ENCODE measurements at regions not wholly inside any gene's neighbourhood (a gene's known extent, or its start where the extent isn't known, plus 50 kb on each side); places are given as distances from the start of the nearest gene placed in this dataset.

GRCh38 chr13:70908795-70909194 is 800.5 kb upstream of the KLHL1 start:
- H3K4me1 Mint-ChIP-seq (ENCODE audit: low read depth, unreplicated experiment) = no peaks in the 10 kb centered on the region
- no peak for DNase-seq
- H3K4me3 Mint-ChIP-seq (ENCODE audit: unreplicated experiment) = no peak overlapping the region
- no peaks in the 10 kb centered on the region for H3K36me3 Mint-ChIP-seq (ENCODE audit: unreplicated experiment)
- TF ChIP-seq, protein P1, sequence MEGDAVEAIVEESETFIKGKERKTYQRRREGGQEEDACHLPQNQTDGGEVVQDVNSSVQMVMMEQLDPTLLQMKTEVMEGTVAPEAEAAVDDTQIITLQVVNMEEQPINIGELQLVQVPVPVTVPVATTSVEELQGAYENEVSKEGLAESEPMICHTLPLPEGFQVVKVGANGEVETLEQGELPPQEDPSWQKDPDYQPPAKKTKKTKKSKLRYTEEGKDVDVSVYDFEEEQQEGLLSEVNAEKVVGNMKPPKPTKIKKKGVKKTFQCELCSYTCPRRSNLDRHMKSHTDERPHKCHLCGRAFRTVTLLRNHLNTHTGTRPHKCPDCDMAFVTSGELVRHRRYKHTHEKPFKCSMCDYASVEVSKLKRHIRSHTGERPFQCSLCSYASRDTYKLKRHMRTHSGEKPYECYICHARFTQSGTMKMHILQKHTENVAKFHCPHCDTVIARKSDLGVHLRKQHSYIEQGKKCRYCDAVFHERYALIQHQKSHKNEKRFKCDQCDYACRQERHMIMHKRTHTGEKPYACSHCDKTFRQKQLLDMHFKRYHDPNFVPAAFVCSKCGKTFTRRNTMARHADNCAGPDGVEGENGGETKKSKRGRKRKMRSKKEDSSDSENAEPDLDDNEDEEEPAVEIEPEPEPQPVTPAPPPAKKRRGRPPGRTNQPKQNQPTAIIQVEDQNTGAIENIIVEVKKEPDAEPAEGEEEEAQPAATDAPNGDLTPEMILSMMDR (IDR thresholded peaks at IDR 0.05; ENCODE audit: partially characterized antibody, unreplicated experiment) = no peak
- no peaks in the 10 kb centered on the region for H3K27me3 Mint-ChIP-seq (ENCODE audit: unreplicated experiment)
- H3K27ac Mint-ChIP-seq (ENCODE audit: unreplicated experiment) = no peak overlapping the region
- H3K9me3 Mint-ChIP-seq (ENCODE audit: unreplicated experiment) = no peaks in the 10 kb centered on the region

- Mint-ChIP-seq H3K27ac (ENCODE audit: unreplicated experiment) (no peak overlapping the region), H3K36me3 (ENCODE audit: unreplicated experiment) (no peaks in the 10 kb centered on the region), H3K27me3 (ENCODE audit: unreplicated experiment) (no peaks in the 10 kb centered on the region), H3K4me1 (ENCODE audit: low read depth, unreplicated experiment) (no peaks in the 10 kb centered on the region), H3K9me3 (ENCODE audit: unreplicated experiment) (no peaks in the 10 kb centered on the region), H3K4me3 (ENCODE audit: unreplicated experiment) (no peak overlapping the region)
- DNase-seq = no peak
- TF ChIP-seq, protein P1 (IDR thresholded peaks at IDR 0.05; ENCODE audit: partially characterized antibody, unreplicated experiment) = no peak
These were observed 796.8 kb upstream of the KLHL1 start for GRCh38 chr13:70905035-70905434.

GRCh38 chr13:70896136-70896535 is 787.9 kb upstream of the KLHL1 start:
- H3K36me3 Mint-ChIP-seq (ENCODE audit: unreplicated experiment) = no peaks in the 10 kb centered on the region
- no peak for DNase-seq
- H3K27ac Mint-ChIP-seq (ENCODE audit: unreplicated experiment) = no peak overlapping the region
- H3K4me1 Mint-ChIP-seq (ENCODE audit: low read depth, unreplicated experiment) = peaks cover 4% of the 10 kb centered on the region
- H3K9me3 Mint-ChIP-seq (ENCODE audit: unreplicated experiment) = no peaks in the 10 kb centered on the region
- TF ChIP-seq, protein P1 (IDR thresholded peaks at IDR 0.05; ENCODE audit: partially characterized antibody, unreplicated experiment) = no peak
- H3K4me3 Mint-ChIP-seq (ENCODE audit: unreplicated experiment) = no peak overlapping the region
- H3K27me3 Mint-ChIP-seq (ENCODE audit: unreplicated experiment) = no peaks in the 10 kb centered on the region

DNA sequence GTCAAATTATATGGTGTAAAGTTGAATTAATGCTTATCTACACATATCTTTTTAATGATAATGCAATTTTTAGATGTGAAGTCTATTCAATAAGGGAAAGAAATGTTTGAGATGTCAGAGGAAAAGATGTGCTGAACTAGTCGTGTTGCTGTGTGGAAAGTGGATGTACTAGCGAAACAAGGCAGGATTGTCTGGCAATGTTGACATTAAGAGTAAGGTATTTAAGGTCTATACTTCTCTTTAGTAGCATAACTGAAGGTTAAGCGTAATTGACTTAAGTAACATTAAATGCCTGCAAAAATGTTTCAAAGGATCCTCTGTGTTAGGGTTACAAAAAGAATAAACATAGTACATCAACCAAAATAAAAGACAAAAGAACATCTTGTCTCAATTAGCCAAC is 787.3 kb upstream of the KLHL1 start:
- Mint-ChIP-seq H3K4me1 (ENCODE audit: low read depth, unreplicated experiment) (peaks cover 4% of the 10 kb centered on the region), H3K27ac (ENCODE audit: unreplicated experiment) (no peak overlapping the region), H3K27me3 (ENCODE audit: unreplicated experiment) (no peaks in the 10 kb centered on the region), H3K4me3 (ENCODE audit: unreplicated experiment) (no peak overlapping the region), H3K9me3 (ENCODE audit: unreplicated experiment) (no peaks in the 10 kb centered on the region), H3K36me3 (ENCODE audit: unreplicated experiment) (no peaks in the 10 kb centered on the region)
- no peak for DNase-seq
- TF ChIP-seq, protein P1 (IDR thresholded peaks at IDR 0.05; ENCODE audit: partially characterized antibody, unreplicated experiment) = no peak

DNA sequence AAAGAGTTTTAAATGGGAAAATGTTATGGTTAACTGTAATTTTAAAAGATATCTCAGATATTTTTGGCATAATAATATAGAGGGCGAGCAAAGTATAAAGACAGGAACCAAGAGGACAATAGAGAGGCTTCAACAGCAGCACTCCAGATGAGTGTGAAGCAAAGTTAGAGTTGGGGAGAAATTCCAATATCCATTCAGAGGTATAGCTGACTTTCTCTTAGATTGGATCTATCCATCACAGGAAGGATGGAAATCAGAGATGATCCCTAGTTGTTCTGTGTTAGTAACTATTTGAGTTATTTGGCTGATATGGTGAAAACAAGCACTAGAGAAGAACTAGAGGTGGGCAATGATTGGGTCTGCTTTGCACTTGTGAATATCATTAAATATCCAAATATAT is 786.0 kb upstream of the KLHL1 start:
- Mint-ChIP-seq H3K27ac (ENCODE audit: unreplicated experiment) (no peak overlapping the region), H3K9me3 (ENCODE audit: unreplicated experiment) (no peaks in the 10 kb centered on the region), H3K4me1 (ENCODE audit: low read depth, unreplicated experiment) (peaks cover 4% of the 10 kb centered on the region), H3K27me3 (ENCODE audit: unreplicated experiment) (no peaks in the 10 kb centered on the region), H3K36me3 (ENCODE audit: unreplicated experiment) (no peaks in the 10 kb centered on the region), H3K4me3 (ENCODE audit: unreplicated experiment) (no peak overlapping the region)
- TF ChIP-seq, protein P1 (IDR thresholded peaks at IDR 0.05; ENCODE audit: partially characterized antibody, unreplicated experiment) = no peak
- no peak for DNase-seq
